ENCODE measurements at regions not wholly inside any gene's neighbourhood (a gene's known extent, or its start where the extent isn't known, plus 50 kb on each side); places are given as distances from the start of the nearest gene placed in this dataset.

GRCh38 chr3:34183611-34184340, 385.3 kb downstream of the PDCD6IP start:
- Histone ChIP-seq H3K4me3 (no peak overlapping the region), H3K27ac (no peak overlapping the region), H3K9me3 (no peaks in the 10 kb centered on the region), H3K36me3 (no peaks in the 10 kb centered on the region), H3K27me3 (no peaks in the 10 kb centered on the region), H3K4me1 (no peaks in the 10 kb centered on the region)
- TF ChIP-seq CTCF (IDR thresholded peaks at IDR 0.05) (no peak), POLR2A (IDR thresholded peaks at IDR 0.05) (no peak)
- WGBS, 4 donors = 81 to 84% (median 83%) methylated on average over 10 of the region's 10 CpGs
- DNase-seq (no peak), ATAC-seq (no peak)
- intact Hi-C loops (cut with DNase I) = no loop called here

- no peak for ATAC-seq
- no peak overlapping the region for H3K4me3 ChIP-seq
- H3K27me3 ChIP-seq = no peaks in the 10 kb centered on the region
- H3K4me1 ChIP-seq = no peaks in the 10 kb centered on the region
- no peak for TF ChIP-seq POLR2A (IDR thresholded peaks at IDR 0.05)
- TF ChIP-seq CTCF (IDR thresholded peaks at IDR 0.05) = no peak
- no peak for DNase-seq
- H3K27ac ChIP-seq = no peak overlapping the region
- 90 to 97% (median 94%) methylated on average over 1 of the region's 1 CpG for WGBS, 4 donors
- H3K36me3 ChIP-seq = no peaks in the 10 kb centered on the region
- intact Hi-C loops (cut with DNase I) = no loop called here
- H3K9me3 ChIP-seq = no peaks in the 10 kb centered on the region
Observed at GRCh38 chr3:34185301-34185700, 386.9 kb downstream of the PDCD6IP start.

- no peak overlapping the region for H3K4me3 ChIP-seq
- H3K36me3 ChIP-seq = no peaks in the 10 kb centered on the region
- no peak for TF ChIP-seq POLR2A (IDR thresholded peaks at IDR 0.05)
- TF ChIP-seq CTCF (IDR thresholded peaks at IDR 0.05) = no peak
- H3K27me3 ChIP-seq = no peaks in the 10 kb centered on the region
- DNase-seq (no peak), ATAC-seq (no peak)
- H3K9me3 ChIP-seq = no peaks in the 10 kb centered on the region
- intact Hi-C loops (cut with DNase I) = no loop called here
- 66 to 81% (median 74%) methylated on average over 7 of the region's 7 CpGs for WGBS, 4 donors
- no peak overlapping the region for H3K27ac ChIP-seq
- H3K4me1 ChIP-seq = no peaks in the 10 kb centered on the region
Observed at GRCh38 chr3:34189133-34189532, 390.7 kb downstream of the PDCD6IP start.

- Histone ChIP-seq H3K27ac (no peak overlapping the region), H3K36me3 (no peaks in the 10 kb centered on the region), H3K4me3 (no peak overlapping the region), H3K9me3 (no peaks in the 10 kb centered on the region), H3K27me3 (no peaks in the 10 kb centered on the region), H3K4me1 (no peaks in the 10 kb centered on the region)
- no peak for ATAC-seq
- intact Hi-C loops (cut with DNase I) = no loop called here
- DNase-seq = no peak
- TF ChIP-seq CTCF (IDR thresholded peaks at IDR 0.05) (no peak), POLR2A (IDR thresholded peaks at IDR 0.05) (no peak)
- WGBS, 4 donors = 95 to 99% (median 96%) methylated on average over 2 of the region's 2 CpGs
Observed at GRCh38 chr3:34196914-34197313, 398.5 kb downstream of the PDCD6IP start.
